GM19397 (cell line): ENCODE measurements at regions not wholly inside any gene's neighbourhood (a gene's known extent, or its start where the extent isn't known, plus 50 kb on each side); places are given as distances from the start of the nearest gene placed in this dataset.

Experiments used
- ATAC-seq: cut with Tn5 transposase; IDR thresholded peaks from one replicate; pipeline ENCODE4 v1.9.1; 2021; ENCODE audit warnings: mild to moderate bottlenecking, moderate library complexity; ENCODE audit not compliant: unreplicated experiment

DNA sequence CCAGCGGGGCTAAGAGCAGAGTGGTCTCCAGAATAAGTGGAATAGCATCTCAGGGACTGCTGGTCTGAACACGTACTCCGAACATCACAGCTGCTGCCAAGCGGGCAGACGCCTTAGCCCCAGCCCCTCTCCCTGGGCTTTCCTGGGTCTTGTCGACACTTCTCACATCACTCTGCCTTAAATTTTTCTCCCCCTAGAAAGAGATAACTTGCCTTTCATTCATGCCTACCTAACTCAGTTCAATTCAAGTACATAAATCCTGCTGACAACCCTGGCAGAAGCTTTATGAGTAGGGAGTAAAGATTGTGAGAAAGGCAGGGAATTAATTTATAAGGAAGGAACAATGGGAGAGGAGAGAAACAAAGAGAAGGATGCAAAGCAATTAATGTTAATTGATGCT is 202.9 kb upstream of the TNP1 start:
- ATAC-seq: no peak

DNA sequence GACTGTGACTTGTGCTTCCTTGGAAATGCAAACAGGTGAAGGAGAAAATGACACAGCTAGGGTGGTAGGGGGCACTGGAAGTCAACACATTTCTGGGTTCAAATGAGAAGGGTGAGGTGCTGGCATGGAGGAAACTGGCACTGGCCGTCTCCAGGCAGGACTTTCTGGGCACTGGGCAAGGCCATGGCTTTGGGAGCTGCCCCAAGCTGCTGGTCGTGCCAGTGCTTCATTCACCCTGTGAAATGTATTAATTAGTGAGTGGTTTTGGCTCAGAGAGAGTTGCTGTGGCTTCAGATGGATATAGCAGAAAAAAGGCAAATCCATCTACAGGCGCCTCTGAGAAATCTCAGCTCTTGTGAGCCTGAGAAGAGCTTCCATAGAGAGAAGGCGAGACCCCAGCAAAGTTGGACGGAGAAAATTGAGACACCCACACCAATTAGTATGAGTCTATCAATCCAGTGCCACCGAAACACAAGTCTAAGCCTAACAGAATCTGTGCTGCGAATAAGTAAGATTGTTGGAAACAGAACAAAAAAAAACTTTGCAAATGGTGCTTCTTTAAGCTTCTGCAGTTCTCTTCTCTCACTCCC is 202.1 kb upstream of the TNP1 start:
- ATAC-seq: no peak

DNA sequence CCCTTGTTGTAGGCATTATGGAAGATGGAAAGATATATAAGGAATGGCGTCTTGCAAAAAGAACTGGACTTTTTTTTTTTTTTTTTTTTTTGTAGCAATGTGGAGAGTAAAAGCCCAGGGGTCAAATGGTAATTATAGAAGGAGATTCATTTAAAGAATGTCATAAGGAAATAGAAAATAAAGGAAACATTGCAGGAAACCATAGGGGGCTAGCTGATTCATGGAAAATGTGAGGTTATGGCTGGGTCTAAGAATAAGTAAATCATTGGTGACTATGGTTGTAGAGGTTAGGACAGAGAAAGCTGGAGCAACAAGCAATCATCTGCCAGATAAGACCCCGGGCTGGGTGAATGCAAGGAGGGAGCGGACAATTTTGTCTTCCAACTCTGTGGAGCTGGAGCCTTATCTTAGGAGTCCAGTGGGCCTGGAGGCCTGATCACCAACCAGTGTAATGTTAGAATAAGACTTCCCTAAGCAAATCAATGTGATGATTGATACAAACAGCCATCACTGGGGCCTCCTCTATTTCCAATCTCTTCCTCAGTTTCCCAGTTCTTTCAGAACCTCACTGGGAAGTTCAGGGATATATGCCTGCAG is 201.2 kb upstream of the TNP1 start:
- ATAC-seq: no peak

DNA sequence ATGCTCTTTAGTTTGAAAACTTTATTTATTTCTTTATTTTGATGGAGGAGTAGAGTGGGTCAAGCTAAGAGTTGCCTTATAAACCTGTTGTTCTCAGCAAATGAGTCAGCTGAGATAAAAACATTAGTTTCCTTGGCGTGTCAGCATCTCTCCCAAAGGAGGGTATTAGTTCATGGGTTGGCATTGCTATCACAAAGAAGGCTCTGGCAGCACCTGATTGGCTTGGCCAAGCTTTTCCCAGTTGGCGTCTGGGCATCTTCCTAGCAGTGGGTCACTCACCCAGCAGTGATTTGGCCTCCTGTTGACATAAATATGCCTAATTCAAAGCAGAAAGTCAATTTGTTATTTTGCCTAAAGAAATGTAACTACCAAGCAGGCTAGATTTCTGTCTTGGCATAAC is 200.7 kb upstream of the TNP1 start:
- ATAC-seq: no peak

DNA sequence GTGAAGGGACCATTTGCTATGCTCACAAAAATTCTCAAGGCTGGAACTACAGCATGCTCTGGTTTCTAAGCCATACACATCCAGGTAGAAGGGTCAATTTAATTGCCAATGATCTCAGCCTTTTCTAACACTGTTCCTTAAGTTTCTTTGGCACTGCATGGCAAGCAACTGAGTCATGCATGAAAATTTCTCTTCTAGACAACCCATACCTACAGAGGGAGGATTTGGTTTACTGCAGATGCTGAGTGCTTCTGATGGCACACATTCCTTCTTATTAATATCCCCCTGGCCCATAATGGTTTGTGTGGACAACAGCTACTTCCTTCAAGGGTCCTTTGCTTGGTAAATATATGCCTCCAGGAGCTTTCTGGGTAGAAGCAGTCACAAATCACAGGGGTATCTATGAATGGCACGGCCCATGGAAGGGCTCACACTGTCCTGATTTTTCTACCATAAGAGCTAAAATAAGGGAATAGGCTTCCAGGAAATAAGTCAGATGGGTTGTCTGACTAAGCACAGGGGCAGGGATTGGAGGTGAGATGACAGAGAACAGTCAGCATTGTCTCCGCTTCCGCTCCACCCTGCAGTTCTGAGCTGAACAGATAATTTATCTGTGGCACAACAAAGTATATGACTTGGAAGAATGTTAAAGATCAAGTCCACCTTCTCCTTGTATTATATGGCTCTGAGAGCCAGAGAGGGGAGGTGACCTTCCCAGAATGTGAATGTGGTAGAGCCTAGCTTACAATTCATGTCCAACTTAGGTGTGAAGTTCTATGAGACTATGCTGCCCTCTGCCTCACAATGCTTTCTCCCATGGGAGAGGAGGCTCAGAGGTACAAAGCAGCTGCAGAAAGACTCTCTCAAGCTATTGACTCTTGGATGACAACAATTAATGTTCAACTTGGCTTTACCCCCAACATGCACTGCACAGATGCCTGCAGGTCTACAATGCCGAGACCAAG is 199.2 kb upstream of the TNP1 start:
- ATAC-seq: no peak

DNA sequence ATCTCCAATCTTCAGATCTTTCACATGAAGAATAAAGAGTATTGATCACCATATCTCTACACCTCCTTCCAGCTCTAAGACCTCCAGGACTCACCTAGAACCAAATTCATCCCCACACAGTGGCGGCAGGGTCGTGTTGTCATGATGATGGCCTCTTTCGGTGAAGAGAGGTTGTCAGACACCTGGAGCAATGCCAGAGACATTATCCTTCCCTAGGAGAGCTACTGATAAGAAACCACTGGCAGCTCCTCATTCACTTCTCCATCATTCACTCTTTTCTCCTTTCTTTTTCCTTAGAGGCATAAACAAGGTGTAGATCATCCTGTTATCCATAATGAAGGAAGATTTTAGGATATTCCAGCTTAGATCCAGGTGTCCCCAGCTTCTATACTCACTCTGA is 197.9 kb upstream of the TNP1 start:
- ATAC-seq: no peak

DNA sequence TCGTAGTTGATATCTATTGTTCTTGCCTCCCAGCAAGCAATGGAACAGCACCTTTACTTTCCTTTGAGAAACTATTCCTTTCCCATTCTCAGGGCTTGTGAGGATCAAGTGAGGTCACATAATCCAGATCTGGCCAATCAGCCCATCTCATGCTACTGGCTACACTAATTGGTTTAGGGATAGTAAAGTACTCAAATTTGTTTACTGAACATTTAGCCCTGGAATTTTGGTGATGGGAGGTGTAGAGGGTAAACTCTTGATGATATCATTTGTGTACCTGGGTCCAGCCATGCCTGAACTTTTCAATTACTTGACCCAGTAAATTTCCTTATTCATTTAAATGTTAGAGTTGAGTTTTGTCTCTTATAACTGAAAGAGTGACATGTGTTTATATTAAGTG is 195.8 kb upstream of the TNP1 start:
- ATAC-seq: no peak

DNA sequence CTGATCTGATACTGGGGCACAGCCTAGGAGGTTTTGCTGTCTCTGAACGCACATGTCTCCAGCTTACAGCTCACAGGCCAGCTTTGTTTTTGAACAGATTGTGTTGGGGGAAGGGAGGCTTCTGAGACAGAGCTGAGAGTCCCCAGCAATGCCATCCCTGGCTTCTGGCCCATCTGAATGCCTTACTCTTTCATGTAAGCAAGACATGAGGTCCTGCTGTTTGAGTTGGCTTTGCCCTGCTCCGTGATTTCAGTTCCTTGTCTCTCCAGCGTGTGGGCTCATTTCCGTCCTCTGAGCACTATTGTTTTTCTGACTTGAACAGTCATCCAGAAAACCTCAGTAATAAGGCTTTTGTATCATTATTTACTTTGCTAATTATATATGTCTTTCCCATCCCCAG is 194.9 kb upstream of the TNP1 start:
- no peak for ATAC-seq

DNA sequence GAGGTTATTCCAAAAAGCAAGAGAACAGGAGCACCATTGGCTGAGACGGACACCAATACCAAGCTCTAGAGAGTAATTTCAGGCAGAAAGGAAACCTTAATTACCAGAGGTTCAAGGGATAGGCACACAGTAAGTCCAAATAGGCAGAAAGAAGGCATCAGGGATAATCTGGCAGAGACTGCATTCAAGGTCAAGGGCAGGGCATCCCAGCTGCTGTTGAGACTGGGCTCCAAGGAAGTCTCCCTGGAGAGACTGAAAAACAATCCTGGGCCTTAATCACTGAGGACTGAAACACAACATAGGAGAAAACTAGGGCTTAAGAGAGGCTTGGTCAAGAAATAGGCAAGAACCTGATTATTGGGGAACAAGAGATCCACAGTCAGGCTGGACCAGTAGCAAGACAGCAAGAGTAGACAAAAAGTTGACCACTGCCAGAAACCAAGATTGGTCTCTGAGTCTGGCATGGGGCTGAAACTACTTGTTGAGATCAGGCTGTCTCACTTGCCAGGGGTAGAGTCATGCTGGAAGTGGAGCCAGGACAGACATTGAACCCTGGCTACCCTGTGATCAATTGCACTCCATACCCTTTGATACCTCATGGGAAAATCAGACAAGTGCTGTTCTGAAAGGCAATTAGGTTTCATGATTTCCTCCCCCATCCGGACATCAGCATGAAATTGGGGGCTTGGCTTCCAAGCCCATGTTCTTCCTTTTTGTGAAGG is 193.2 kb upstream of the TNP1 start:
- no peak for ATAC-seq

DNA sequence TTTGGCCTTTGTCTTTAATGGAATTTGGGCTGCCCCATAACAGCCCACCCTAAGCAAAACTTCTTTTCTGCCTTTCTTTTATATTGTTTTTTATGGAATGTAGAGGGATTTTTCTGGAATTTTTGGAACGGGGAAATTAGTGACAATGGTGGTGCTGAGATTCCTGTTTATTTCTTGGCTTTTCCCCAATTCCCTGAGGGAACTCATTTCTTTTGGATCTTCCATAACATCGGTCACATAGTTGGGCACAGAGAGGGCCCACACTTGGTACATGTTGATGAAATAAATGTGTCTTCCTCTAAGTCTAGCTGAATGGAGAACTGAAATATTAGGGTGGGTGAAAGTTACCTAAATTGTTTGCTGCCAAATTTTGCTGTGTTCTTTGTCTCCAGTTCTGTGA is 191.6 kb upstream of the TNP1 start:
- no peak for ATAC-seq

DNA sequence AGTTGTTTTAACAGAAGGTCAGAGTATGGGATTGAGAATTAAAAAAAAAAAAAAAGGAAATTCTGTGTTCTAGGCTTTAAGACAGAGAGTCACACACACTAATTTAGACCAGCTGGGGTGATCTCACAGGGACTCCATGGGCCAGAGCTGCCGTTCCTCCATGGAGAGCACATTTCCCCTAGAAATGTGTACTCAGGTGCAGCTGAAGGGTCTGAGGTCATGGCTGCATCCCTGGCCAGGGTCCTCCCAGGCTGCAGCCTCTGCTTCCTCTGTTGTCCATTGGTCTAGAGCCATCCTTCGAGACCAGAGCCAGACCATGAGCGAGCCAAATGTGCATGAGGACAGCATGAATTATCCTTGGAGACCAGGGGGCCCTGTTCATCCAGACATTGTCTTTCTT is 190.1 kb upstream of the TNP1 start:
- no peak for ATAC-seq

DNA sequence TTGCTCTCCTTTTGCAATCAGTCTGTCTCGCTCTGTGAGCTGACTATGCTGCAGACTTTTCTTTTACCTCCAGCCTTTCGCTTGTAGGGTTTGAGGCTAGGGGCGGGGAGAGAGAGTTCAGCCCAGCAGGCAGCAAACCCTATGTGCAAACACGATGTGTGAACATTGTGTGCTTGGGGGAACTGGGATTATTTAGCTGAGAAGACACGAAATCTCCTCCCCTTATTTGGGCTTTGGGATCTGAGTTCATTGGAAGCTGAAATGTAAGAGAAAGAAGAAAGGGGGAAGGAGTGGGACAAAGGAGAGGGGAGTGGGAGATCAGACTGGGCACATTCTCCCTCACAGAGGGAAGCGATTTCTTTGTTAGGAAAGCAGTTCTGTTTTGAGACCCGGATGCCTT is 189.6 kb upstream of the TNP1 start:
- ATAC-seq: no peak

DNA sequence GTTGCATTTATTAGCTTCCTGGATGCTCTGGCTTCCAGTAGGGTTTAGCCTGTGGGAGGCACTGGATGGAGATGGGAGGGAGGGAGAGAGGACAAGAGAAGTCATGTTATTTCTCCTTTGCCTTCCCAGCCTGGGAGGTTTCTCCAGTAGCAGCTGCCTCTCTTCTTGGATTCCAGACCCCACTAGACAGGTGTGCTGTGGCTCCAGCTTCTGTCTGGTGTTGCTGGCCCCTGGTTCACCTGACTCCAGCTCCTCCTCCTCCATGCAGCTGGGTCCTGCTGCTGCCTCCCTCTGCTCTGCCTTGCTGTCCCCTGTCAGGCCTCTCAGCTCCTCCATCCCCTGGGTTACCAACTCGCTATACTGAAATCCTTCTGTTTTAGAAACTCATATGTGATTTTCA is 188.9 kb upstream of the TNP1 start:
- ATAC-seq: no peak

DNA sequence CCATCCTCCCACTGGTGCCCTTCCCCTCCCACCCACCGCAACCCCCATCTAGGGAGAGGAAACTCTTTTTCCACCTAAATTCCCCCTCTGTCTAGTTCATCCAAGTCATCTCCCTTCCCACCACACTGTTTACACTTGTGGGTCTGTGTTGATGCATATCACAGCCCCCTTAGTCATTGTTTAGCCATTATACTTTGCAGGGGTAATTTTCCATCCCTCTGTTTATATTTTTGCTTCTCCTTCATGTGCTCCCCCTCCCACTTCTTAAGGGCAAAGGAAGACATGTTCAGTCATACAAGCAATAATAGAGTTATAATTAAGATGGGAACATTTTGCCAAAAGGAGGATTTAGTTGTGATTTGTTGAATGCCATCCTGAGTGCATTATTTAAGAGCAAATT is 187.8 kb upstream of the TNP1 start:
- no peak for ATAC-seq

DNA sequence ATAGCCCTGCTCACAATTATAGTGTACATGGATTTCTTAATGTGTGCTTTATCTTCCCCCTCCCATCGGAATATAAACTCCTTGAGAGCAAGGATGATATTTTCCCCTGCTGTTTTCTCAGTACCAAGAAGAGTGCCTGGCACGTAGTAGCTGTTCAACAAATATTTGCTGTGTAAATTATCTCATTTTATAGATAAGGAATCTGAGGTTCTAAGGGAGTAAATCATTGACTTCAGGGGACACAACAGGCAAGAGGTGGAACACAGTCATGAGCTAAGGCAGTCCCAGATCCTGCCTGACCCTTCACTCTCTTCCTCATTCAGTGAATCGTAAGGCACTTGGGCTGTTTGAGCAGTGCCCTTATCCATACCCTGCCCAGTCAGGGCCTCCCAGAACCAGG is 187.3 kb upstream of the TNP1 start:
- ATAC-seq: no peak

DNA sequence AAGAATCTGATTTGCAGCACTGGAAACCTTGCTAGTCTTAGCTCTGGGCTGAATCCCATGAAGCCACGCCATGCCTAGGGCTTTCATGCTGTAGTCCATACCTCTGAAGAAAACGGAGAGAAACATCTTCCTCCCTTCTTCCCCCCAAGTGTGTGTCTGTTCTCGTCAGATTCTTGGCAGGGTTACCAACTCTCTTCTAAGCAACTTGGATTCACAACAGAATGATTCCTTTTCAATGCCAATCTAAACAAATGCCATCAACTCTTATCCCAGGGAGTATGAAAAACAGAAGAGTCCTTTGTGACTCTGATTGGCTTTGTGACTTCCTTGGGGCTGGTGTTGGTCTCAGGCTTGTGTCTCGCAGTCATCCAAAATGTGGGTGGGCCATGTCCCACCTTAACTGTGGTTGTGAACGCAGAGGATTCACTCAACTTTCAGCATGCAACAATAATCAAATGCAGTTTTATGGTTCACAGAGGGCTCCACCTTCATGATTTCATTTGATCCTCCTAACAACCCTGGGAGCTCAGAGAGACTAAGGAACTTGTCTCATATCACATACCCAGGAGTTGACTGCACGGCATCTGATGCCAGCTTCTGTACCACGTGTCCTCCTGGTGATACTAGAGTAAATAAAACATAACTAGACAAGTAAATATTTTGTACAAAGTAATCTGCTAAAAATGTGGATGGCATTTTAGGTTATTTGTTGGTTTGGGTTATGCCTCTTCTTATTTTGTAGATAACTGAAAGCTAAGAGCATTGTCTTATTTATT is 186.0 kb upstream of the TNP1 start:
- no peak for ATAC-seq

DNA sequence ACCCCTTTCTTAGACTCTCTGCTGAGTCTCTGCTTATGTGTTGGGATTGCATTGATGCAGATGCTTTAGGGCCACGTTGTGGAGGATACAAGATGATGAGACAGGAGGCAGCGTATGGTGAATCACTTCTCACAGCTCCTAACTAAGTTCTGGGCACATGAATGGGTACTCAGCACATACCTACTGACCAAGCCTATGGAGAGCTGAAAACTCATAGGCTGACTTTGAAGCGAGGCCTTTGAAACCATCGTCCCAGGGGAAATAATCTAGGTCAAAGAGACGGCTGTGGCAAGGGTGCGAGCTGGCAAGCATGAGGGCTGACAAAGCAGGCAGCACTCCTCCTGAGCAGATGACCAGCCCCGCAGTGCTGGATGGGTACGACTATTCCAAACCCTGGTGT is 180.2 kb upstream of the TNP1 start:
- no peak for ATAC-seq

DNA sequence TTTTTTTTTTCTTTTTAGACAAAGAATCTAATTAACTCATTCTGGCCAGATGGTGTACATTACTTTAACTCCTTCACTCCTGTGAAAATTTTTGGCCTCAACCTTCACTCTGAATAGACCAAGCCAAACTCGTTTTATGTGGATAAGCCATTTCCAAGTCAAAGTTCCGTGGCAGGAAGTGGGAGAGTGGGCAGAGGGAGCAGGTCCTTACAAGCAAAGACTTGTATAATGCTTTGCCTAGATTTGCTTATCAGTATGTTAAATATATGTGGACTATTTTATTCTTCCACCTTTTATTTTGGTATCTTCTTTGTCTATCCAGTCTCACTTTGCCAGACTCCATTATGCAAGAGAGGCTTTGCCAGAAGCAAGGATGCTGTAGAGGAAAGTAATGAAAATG is 178.1 kb upstream of the TNP1 start:
- no peak for ATAC-seq

DNA sequence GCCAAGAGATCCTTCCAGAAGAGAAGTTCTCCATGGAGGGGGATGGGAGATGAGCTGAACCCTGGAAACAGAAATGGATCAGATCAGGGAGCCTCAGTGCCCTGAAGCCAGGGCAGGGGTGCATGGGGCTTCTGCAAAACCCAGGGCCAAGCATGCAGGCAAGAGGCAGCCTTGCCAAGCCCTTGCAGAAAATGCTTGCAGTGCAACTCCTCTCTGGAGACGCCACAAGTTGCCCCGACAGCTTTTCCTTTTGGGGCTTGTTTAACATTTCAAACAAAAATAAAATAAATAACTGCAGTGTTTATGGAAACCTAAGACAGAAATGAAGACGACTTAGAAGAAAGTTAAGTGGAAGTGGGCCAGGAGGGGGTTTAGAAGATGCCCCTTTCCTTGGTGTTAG is 177.5 kb upstream of the TNP1 start:
- no peak for ATAC-seq

DNA sequence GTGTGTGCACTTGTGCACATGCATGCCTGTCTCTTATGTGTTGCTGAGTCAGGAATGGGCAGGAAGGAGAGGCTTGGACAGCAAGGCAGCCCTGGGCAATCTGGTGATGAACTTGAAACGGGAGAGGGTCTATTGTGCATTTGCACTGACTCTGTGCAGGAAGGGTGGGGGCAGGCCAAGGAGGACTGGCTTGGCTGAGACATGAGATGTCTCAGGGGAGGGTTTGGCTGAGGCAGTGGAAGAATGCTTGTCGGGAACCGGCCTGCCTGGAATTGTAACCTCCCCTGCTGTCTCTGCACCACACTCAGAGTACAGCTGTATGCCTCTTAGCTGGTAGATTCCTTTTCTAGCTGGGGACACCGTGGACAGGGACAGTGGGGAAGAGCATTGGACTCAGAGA is 176.1 kb upstream of the TNP1 start:
- no peak for ATAC-seq

DNA sequence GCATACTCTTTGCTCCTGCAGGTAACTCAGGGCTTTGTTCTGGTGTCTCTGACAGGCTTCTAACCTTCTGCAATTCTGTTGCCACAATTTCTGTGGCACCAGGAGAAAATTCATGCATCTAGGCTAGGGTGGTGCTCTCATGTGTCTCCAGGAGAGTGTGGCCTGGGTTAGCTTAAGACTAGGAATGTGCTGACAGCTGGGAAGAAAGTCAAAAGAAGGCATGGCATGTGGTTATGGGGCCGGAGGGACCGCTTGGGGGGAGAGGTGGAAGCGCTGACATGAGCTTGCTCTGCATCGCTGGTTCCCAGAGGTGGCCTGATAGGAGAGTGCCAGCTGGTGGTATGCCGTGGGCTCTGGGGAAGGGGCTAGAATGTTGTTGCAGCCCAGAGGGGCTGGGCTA is 173.3 kb upstream of the TNP1 start:
- no peak for ATAC-seq
